GM04504 (cell line): ENCODE measurements at regions not wholly inside any gene's neighbourhood (a gene's known extent, or its start where the extent isn't known, plus 50 kb on each side); places are given as distances from the start of the nearest gene placed in this dataset.
"Not testable (repeated sequence)": the region's sequence is repeated elsewhere in the genome, so short reads cannot be mapped to it uniquely, and the experiment has no call there.

Experiments used
- DNase-seq: peaks from one replicate; pipeline ENCODE4 v3.0.0-alpha.2; 2012; ENCODE audit warnings: low read depth

GRCh38 chr5:18465833-18466681 is 831.8 kb downstream of the TAF11L14 start:
- DNase-seq: no peak

DNA sequence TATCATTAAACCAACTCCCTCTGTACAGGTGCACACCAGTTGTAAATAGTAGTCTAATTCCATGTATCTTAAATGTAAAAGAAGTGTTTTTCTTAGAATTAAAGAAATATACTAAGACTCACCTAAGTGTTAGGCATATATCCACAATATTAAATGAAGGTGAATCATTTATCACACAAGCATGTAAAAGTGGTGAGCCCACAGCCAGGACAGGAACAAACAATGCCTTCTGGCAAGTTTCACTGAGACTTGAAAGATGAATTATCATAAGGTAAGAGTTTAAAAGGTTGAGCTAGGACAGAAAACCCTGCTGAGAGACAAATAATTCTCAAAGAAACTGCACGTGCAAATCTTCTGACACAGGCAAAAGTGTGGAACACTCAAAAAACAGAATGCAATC is 832.5 kb downstream of the TAF11L14 start:
- DNase-seq: no peak

- DNase-seq: not testable (repeated sequence)
These were observed 837.5 kb downstream of the TAF11L14 start for GRCh38 chr5:18471791-18472190.

DNA sequence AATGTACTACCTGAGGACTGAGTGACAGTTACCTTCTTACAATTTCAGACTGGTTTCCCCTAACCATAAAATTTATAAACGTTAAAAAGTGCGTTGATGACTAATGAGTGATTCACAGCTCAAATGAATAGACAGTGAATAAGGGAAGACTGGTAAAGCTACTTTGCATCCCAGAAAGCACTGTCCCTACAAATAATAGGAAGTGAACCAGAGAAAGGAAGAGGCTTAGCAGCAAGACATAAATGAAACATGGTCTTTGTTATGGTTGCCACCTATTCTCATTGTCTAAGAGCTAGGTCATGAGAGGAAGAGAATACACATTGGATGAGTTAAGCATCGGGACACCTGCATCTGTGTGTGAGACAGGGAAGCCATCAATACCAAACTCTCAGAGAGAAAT is 849.2 kb downstream of the TAF11L14 start:
- DNase-seq: no peak

DNA sequence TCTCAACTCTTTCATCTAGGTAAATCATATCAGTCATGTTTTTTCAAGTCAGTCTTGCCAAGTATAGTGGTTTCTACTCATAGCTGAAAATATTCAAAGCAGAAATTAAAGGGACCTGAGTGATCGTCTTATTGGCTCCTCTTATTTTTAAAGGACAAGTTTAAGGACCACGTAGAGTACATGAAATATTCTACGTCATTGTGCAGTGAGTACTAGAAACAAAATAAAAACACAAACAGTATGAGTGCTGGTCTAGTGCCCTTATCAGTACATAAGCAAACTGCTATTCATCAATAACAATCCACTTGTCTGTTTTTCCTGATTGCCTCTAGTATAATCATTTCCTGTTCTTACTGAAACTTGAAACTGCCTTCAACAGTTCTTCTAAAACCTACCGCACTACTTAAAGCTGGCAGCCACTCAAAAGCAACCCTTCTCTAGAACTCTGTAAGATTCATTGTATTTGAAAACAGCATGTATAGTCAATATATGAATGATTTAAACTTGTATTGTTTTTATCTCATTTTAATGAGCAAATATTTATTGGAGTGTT is 853.7 kb downstream of the TAF11L14 start:
- DNase-seq: no peak

DNA sequence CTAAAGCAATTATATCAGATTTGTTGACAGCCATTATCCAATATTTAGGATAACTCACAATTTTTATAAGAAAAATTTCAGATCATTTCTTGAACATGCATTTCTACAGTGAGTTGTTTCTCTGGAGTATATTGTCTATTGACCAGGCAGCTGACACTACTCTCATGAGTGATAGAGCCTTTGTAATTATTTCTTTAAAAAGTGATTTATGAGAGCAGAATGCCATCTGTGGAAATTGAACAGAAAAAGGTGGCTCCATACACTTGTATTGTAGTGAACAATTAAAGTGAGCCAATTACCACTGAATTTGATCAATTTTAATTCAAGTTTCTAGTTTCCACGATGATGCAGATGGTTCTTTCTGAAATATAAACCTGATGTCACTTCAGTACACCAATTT is 855.4 kb downstream of the TAF11L14 start:
- no peak for DNase-seq

- no peak for DNase-seq
These were observed 857.1 kb downstream of the TAF11L14 start for GRCh38 chr5:18491349-18491748.

GRCh38 chr5:18495157-18495556 is 860.9 kb downstream of the TAF11L14 start:
- DNase-seq: no peak

DNA sequence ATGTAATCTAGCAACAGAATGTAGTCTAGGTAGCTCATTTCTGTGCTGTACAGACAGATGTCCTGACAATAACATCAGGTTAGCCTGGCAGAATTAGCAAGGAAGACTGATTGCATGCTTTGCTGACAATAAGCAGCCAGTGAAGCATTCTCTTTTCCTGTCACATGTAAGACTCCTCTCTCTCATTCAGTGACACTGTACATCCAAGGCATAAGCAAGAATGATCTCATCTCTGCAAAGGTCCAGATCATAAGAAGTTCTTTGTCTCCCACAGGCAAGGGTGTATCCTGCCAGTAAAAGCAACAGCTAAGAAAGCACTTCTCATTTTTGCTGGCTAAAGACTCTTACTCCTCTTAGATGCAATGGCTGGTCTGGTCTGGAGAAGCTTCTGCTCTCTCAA is 861.8 kb downstream of the TAF11L14 start:
- no peak for DNase-seq

- DNase-seq: no peak
These were observed 862.8 kb downstream of the TAF11L14 start for GRCh38 chr5:18497089-18497488.

DNA sequence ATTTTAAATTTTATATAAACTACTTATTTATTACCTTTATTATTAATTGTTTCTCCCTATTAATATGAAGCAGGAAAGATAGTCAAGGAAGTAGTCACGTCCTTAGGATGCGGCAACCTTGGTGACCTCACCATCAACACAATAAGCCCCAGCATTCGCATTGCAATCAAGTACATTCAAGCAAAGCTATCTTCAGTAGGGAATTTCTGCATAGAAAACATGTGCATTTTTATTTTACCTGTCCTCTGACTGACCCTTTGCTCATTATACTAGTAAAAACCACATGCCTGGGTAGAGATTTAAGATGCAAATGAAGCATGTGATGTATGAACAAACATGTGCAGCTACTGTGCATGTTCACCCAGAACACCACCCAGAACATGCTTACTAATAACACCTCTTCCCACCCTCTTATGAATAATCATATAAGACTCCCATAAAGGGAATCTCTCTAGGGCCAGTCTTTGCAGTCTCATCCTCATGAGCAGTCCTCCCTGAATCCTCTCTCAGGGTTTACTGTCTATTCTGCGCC is 869.6 kb downstream of the TAF11L14 start:
- DNase-seq: no peak

DNA sequence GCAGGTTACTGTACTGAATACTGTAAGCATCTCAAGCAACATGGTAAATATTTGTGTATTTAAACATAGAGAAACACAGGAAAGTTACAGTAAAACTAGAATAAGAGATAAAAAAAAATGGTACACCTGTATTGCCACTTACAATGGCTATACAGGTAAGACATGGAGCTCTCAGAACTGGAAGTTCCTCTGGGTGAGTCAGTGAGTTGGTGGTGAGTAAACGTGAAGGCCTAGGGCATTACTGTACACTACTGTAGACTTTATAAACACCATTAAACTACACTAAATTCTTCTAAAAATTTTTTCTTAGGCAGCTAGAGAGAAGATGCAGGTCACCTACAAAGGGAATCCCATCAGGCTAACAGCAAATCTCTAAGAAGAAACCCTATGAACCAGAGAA is 872.9 kb downstream of the TAF11L14 start:
- no peak for DNase-seq

DNA sequence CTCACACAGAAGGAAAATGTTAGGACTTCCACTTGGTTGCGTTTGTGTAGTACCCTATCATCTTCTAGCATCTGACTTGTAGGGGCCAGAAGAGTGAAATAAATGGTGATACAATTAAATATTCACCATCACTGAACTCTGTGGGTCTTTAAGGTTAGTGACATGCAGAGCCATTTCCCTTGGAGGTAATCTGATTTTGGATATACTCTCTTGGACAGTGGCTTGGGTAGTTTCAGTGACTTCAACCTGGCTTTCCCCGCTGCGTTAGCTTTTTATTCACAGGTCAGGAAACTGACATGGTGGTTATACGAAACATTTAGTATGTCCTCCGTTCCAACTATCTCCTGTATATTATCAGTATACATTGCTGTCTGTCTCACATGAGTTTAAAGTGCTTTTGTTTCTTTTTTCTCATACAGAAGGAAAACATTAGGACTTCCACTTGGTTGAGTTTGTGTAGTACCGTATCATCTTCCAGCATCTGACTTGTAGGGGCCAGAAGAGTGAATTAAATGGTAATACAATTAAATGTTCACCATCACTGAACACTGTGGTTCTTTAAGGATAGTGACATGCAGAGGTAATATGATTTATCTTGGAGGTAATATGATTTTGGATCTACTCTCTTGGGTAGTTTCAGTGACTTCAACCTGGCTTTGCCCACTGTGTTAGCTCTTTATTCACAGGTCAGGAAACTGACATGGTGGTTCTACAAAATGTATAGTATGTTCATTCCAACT is 883.6 kb downstream of the TAF11L14 start:
- DNase-seq: no peak

GRCh38 chr5:18523380-18523779 is 889.1 kb downstream of the TAF11L14 start:
- DNase-seq: no peak

DNA sequence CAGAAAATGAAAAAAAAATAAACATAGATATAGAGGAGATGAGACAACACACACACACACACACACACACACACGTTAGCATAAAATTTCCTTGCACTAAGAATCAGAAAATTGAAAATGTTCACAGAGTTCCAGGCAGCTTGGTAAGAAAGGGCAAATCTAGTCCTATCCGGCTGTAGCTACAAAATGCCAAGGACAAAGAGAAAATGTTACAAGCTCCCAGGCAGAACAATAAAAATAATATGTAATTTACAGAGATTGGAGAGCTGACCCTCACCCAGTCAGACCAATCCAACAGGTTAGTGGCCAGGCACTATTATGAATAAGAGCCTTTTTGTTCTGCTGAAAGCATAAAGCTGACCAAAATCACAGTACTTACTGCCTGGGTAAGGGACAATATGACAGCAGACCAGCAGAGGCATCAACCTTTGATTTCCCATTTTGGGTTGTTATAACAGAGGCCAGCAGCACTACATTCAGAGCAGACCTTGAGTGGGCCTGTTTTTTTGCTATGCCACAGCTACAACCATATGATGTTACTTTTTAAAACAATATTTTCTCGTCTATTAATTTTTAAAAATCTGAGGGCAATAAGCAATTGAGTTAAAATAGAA is 892.6 kb downstream of the TAF11L14 start:
- DNase-seq: no peak

DNA sequence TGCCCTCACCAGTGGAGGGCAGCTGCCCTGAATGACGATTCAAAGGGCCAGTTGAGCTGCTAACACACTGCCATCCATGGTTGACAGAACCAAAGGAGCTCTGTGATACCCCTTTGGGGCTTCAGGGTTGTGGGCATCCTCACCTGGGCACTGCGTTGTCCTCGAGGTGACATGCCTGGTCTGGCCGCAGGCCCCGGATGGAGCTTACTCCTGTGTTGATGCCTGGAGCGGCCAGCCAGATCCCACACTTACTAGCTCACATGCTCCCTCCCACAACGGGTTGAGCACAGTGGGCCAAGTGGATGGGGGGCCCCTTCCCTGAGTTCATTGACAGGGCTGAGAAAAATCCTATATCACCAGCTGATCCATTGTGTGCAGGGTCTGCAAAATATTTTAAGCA is 898.9 kb downstream of the TAF11L14 start:
- no peak for DNase-seq

GRCh38 chr5:18534119-18534518 is 899.9 kb downstream of the TAF11L14 start:
- DNase-seq: no peak

GRCh38 chr5:18535753-18536152 is 901.5 kb downstream of the TAF11L14 start:
- DNase-seq: not testable (repeated sequence)

- DNase-seq: no peak
These were observed 910.2 kb downstream of the TAF11L14 start for GRCh38 chr5:18544421-18544820.

GRCh38 chr5:18546591-18546990 is 912.3 kb downstream of the TAF11L14 start:
- no peak for DNase-seq

DNA sequence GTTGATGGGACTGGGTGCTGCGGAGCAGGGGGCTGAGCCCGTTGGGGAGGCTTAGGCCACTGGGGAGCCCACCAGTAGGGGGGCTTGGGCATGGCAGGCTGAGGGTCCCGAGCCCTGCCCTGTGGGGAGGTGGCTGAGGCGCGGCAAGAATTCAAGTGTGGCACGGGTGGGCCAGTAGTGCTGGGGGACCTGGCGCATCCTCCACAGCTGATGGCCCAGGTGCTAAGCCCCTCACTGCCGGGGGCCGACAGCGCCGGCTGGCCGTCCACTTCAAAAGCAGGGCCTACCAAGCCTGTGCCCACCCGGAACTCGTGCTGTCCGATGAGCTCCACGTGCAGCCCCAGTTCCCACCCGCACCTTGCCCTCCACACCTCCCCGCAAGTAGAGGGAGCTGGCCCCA is 917.5 kb downstream of the TAF11L14 start:
- no peak for DNase-seq

- DNase-seq: no peak
These were observed 919.0 kb downstream of the TAF11L14 start for GRCh38 chr5:18553269-18553668.
